Hepatocyte (in vitro differentiated cells): ENCODE measurements at regions not wholly inside any gene's neighbourhood (a gene's known extent, or its start where the extent isn't known, plus 50 kb on each side); places are given as distances from the start of the nearest gene placed in this dataset.

ENCODE experiments used
- EZH2 ChIP-seq: fragments of 200-600 bp; sonication (generic); IDR thresholded peaks from 2 replicates; pipeline ENCODE4 v1.6.1; 2016; ENCODE audit warnings: antibody characterized with exemption, mild to moderate bottlenecking, borderline replicate concordance
- EZH2phosphoT487 ChIP-seq: fragments of 200-600 bp; sonication (generic); IDR thresholded peaks from one replicate; pipeline ENCODE4 v1.6.1; 2018; ENCODE audit warnings: antibody characterized with exemption, mild to moderate bottlenecking, low read depth, moderate library complexity; ENCODE audit not compliant: unreplicated experiment, severe bottlenecking
- TF ChIP-seq, protein P1 (sequence below): fragments of 200-600 bp; sonication (generic); IDR thresholded peaks from 2 replicates; pipeline ENCODE4 v1.5.1; 2016; ENCODE audit warnings: antibody characterized with exemption, mild to moderate bottlenecking; ENCODE audit not compliant: poor library complexity

DNA sequence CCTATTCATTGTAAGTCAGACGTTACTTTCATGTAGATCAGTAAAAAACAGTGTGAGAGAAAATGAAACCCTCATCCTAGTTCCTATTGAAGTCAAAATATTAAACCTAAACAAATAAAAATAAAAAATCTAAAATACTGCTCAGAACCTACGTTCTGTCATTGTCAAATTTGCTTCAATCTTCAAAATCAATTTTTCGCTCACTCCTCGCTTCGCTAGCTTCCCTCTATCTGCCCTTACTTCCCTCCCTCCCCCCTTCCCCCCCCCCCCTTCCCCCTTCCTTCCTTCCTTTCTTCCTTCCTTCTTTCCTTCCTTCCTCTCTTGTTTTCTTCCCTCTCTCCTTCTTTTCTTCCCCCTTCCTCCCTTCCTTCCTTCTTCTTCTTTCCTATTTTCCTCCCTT is 310.9 kb upstream of the PDE3A start:
- TF ChIP-seq, protein P1, sequence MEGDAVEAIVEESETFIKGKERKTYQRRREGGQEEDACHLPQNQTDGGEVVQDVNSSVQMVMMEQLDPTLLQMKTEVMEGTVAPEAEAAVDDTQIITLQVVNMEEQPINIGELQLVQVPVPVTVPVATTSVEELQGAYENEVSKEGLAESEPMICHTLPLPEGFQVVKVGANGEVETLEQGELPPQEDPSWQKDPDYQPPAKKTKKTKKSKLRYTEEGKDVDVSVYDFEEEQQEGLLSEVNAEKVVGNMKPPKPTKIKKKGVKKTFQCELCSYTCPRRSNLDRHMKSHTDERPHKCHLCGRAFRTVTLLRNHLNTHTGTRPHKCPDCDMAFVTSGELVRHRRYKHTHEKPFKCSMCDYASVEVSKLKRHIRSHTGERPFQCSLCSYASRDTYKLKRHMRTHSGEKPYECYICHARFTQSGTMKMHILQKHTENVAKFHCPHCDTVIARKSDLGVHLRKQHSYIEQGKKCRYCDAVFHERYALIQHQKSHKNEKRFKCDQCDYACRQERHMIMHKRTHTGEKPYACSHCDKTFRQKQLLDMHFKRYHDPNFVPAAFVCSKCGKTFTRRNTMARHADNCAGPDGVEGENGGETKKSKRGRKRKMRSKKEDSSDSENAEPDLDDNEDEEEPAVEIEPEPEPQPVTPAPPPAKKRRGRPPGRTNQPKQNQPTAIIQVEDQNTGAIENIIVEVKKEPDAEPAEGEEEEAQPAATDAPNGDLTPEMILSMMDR: no peak
- no peak for TF ChIP-seq EZH2
- TF ChIP-seq EZH2phosphoT487: no peak
